NCI-H748 treated with DMSO at 0.1 percent for 48 hours (cell line): ENCODE measurements at regions not wholly inside any gene's neighbourhood (a gene's known extent, or its start where the extent isn't known, plus 50 kb on each side); places are given as distances from the start of the nearest gene placed in this dataset.
A peak's percentile ranks its signal among the peaks of the same experiment; 100 is the strongest.

Experiments
- DNase-seq: peaks from one replicate; lab custom pipeline; 2025; lab: John Stamatoyannopoulos, UW

GRCh38 chr1:184219414-184219813, 167.4 kb upstream of the C1orf21 start:
- no peak for DNase-seq

- DNase-seq: no peak
Measured at GRCh38 chr1:184219883-184220282, 166.9 kb upstream of the C1orf21 start.

GRCh38 chr1:184221087-184221486, 165.7 kb upstream of the C1orf21 start:
- no peak for DNase-seq

GRCh38 chr1:184222652-184223052, 164.2 kb upstream of the C1orf21 start:
- no peak for DNase-seq

GRCh38 chr1:184223216-184223615, 163.6 kb upstream of the C1orf21 start:
- DNase-seq: no peak

- DNase-seq: no peak
Measured at GRCh38 chr1:184225283-184226099, 161.3 kb upstream of the C1orf21 start.

- DNase-seq: no peak
Measured at GRCh38 chr1:184226100-184226487, 160.7 kb upstream of the C1orf21 start.

- no peak for DNase-seq
Measured at GRCh38 chr1:184228558-184228957, 158.3 kb upstream of the C1orf21 start.

- no peak for DNase-seq
Measured at GRCh38 chr1:184237588-184237987, 149.2 kb upstream of the C1orf21 start.

- no peak for DNase-seq
Measured at GRCh38 chr1:184241446-184241845, 145.4 kb upstream of the C1orf21 start.

GRCh38 chr1:184242507-184242943, 144.3 kb upstream of the C1orf21 start:
- DNase-seq: no peak

- no peak for DNase-seq
Measured at GRCh38 chr1:184244962-184245361, 141.9 kb upstream of the C1orf21 start.

- no peak for DNase-seq
Measured at GRCh38 chr1:184247671-184248070, 139.2 kb upstream of the C1orf21 start.

- no peak for DNase-seq
Measured at GRCh38 chr1:184253921-184254320, 132.9 kb upstream of the C1orf21 start.

GRCh38 chr1:184254849-184255248, 132.0 kb upstream of the C1orf21 start:
- no peak for DNase-seq

- DNase-seq: no peak
Measured at GRCh38 chr1:184255560-184255959, 131.3 kb upstream of the C1orf21 start.

GRCh38 chr1:184257873-184258272, 129.0 kb upstream of the C1orf21 start:
- no peak for DNase-seq

- no peak for DNase-seq
Measured at GRCh38 chr1:184258525-184258924, 128.3 kb upstream of the C1orf21 start.

- no peak for DNase-seq
Measured at GRCh38 chr1:184260382-184260781, 126.4 kb upstream of the C1orf21 start.

GRCh38 chr1:184262109-184262508, 124.7 kb upstream of the C1orf21 start:
- DNase-seq: no peak

GRCh38 chr1:184267747-184268146, 119.1 kb upstream of the C1orf21 start:
- DNase-seq: no peak

- no peak for DNase-seq
Measured at GRCh38 chr1:184270556-184270955, 116.3 kb upstream of the C1orf21 start.

GRCh38 chr1:184272175-184272866, 114.5 kb upstream of the C1orf21 start:
- DNase-seq: peak; percentile 2
